Stimulated activated naive CD8-positive, alpha-beta T cell treated with anti-CD3 and anti-CD28 coated beads, Interleukin-15, Interleukin-2, amounts not matched to agents 100 ng/mL and 50 ng/mL, for 24 hours (primary cell): ENCODE measurements at regions not wholly inside any gene's neighbourhood (a gene's known extent, or its start where the extent isn't known, plus 50 kb on each side); places are given as distances from the start of the nearest gene placed in this dataset.
"Not testable (repeated sequence)": the region's sequence is repeated elsewhere in the genome, so short reads cannot be mapped to it uniquely, and the experiment has no call there.

Source experiments
- H3K27ac Mint-ChIP-seq: one replicate; pipeline ENCODE4 v1.8.0; 2021; ENCODE audit warnings: mild to moderate bottlenecking, mixed read lengths
- H3K27me3 Mint-ChIP-seq: one replicate; pipeline ENCODE4 v1.8.0; 2021; ENCODE audit warnings: mixed read lengths
- H3K36me3 Mint-ChIP-seq: one replicate; pipeline ENCODE4 v1.8.0; 2021; ENCODE audit warnings: low read depth, mixed read lengths
- H3K4me1 Mint-ChIP-seq: one replicate; pipeline ENCODE4 v1.8.0; 2021; ENCODE audit warnings: low read depth, mixed read lengths
- H3K4me3 Mint-ChIP-seq: one replicate; pipeline ENCODE4 v1.8.0; 2021; ENCODE audit warnings: mild to moderate bottlenecking, mixed read lengths
- H3K9me3 Mint-ChIP-seq: one replicate; pipeline ENCODE4 v1.8.0; 2021; ENCODE audit warnings: mixed read lengths

DNA sequence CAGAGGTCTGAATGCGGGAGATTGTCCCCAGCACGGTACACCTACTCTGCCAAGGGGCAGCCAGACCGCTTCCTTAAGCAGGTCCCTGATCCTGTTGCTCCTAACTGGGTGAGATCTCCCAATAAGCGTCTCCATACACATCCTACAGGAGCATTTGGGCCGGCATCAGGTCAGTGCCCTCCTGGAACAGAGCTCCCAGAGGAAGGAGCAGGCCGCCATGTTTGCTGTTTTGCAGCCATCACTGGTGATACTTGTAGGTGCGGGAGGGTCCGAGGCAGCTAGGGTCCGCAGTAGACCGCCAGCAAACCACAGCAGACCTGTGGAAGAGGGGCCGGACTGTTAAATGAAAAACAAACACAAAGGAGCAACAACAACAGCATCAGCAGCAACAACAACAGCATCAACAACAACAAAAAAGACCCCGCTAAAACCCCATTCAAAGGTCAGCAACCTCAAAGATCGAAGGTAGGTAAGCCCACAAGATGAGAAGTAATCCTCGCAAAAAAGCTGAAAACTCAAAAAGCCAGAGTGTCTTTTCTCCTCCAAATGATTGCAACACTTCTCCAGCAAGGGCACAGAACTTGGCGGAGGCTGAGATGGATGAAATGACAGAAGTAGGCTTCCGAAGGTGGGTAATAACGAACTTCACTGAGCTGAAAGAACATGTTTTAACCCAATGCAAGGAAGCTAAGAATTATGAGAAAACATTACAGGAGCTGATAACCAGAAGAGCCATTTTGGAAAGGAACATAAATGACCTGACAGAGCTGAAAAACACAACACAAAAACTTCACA lies 79.0 kb upstream of the CDH7 start:
- Mint-ChIP-seq H3K4me3 (no peak overlapping the region), H3K4me1 (no peaks in the 10 kb centered on the region), H3K9me3 (peaks cover 21% of the 10 kb centered on the region), H3K36me3 (no peaks in the 10 kb centered on the region), H3K27me3 (no peaks in the 10 kb centered on the region), H3K27ac (no peak overlapping the region)

GRCh38 chr18:65670145-65670544 lies 80.7 kb upstream of the CDH7 start:
- H3K27ac Mint-ChIP-seq, H3K27me3 Mint-ChIP-seq, H3K4me1 Mint-ChIP-seq, H3K4me3 Mint-ChIP-seq, H3K36me3 Mint-ChIP-seq: not testable (repeated sequence)
- H3K9me3 Mint-ChIP-seq: peaks cover 21% of the 10 kb centered on the region

- no peaks in the 10 kb centered on the region for H3K36me3 Mint-ChIP-seq
- no peaks in the 10 kb centered on the region for H3K4me1 Mint-ChIP-seq
- H3K9me3 Mint-ChIP-seq: peaks cover 9% of the 10 kb centered on the region
- no peak overlapping the region for H3K27ac Mint-ChIP-seq
- no peak overlapping the region for H3K4me3 Mint-ChIP-seq
- no peaks in the 10 kb centered on the region for H3K27me3 Mint-ChIP-seq
These were observed 89.4 kb upstream of the CDH7 start for GRCh38 chr18:65661391-65661790.

DNA sequence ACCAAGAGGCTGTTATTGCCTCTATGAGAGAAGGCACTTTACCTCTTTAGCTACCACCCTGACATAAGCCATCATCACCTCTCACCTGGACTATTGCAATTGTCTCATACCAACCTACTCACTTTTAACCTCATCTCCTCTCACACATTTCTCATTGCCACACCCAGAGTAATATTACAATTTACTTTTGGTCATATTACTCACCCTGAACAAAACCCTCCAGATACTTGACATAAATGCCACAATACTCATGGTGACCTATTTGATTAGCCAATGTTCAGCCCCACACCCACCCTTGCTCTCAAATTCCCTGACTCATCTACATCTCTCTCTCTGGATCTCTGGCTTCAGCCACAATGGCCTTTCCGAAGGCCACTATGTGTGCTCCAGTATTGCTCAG lies 90.9 kb upstream of the CDH7 start:
- Mint-ChIP-seq H3K27ac (no peak overlapping the region), H3K27me3 (no peaks in the 10 kb centered on the region), H3K4me1 (no peaks in the 10 kb centered on the region), H3K9me3 (peaks cover 9% of the 10 kb centered on the region), H3K4me3 (no peak overlapping the region), H3K36me3 (no peaks in the 10 kb centered on the region)

GRCh38 chr18:65659312-65659711 lies 91.5 kb upstream of the CDH7 start:
- Mint-ChIP-seq H3K9me3 (peaks cover 9% of the 10 kb centered on the region), H3K4me1 (no peaks in the 10 kb centered on the region), H3K36me3 (no peaks in the 10 kb centered on the region), H3K4me3 (no peak overlapping the region), H3K27me3 (no peaks in the 10 kb centered on the region), H3K27ac (no peak overlapping the region)

GRCh38 chr18:65651192-65651591 lies 99.6 kb upstream of the CDH7 start:
- Mint-ChIP-seq H3K9me3 (no peaks in the 10 kb centered on the region), H3K36me3 (no peaks in the 10 kb centered on the region), H3K27ac (no peak overlapping the region), H3K4me1 (no peaks in the 10 kb centered on the region), H3K4me3 (no peak overlapping the region), H3K27me3 (no peaks in the 10 kb centered on the region)

- H3K27ac Mint-ChIP-seq: no peak overlapping the region
- no peaks in the 10 kb centered on the region for H3K27me3 Mint-ChIP-seq
- no peaks in the 10 kb centered on the region for H3K36me3 Mint-ChIP-seq
- no peak overlapping the region for H3K4me3 Mint-ChIP-seq
- H3K9me3 Mint-ChIP-seq: no peaks in the 10 kb centered on the region
- no peaks in the 10 kb centered on the region for H3K4me1 Mint-ChIP-seq
These were observed 118.6 kb upstream of the CDH7 start for GRCh38 chr18:65632236-65632635.

DNA sequence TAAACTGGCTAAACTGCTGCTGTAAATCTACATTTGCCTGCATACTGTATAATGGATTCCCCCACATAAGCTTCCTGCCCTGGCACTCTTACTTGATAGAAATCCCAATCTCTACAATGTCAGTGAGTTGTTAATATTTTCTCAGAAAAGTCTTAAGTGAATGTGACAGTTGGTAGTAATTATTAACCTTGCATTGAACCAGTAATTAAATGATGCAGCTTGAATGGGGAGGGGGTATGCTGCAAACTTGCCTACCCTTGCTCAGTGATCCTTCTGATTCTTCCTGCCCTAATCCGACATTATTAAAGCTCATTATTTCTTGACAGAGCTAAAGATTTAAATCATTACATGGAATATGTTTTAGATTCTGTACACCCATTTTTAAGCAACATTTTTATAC lies 119.0 kb upstream of the CDH7 start:
- Mint-ChIP-seq H3K9me3 (no peaks in the 10 kb centered on the region), H3K4me3 (no peak overlapping the region), H3K36me3 (no peaks in the 10 kb centered on the region), H3K27me3 (no peaks in the 10 kb centered on the region), H3K27ac (no peak overlapping the region), H3K4me1 (no peaks in the 10 kb centered on the region)

GRCh38 chr18:65628390-65628789 lies 122.4 kb upstream of the CDH7 start:
- no peaks in the 10 kb centered on the region for H3K9me3 Mint-ChIP-seq
- H3K4me1 Mint-ChIP-seq: no peaks in the 10 kb centered on the region
- no peaks in the 10 kb centered on the region for H3K27me3 Mint-ChIP-seq
- no peak overlapping the region for H3K27ac Mint-ChIP-seq
- no peaks in the 10 kb centered on the region for H3K36me3 Mint-ChIP-seq
- no peak overlapping the region for H3K4me3 Mint-ChIP-seq

GRCh38 chr18:65623676-65624075 lies 127.1 kb upstream of the CDH7 start:
- Mint-ChIP-seq H3K36me3 (no peaks in the 10 kb centered on the region), H3K27ac (no peak overlapping the region), H3K4me1 (no peaks in the 10 kb centered on the region), H3K4me3 (no peak overlapping the region), H3K9me3 (peaks cover 5% of the 10 kb centered on the region), H3K27me3 (no peaks in the 10 kb centered on the region)

DNA sequence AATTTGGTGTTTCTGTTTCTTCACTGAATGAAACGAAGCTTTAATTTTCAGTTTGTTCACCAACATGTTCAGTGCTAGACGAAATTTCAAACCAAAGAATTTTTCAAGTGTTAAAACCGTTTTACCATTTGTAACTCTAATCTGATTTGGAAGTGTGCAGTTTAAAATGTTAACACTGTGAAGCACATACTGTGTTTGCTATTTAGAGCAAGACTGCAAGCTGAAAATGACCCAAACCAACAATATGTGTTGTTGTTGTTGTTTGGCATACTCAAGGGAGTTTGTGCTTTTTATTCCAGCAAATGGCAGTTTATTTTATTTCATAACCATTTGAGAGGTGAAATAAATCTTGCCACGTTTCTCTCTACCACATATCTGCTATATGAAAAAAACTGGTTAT lies 128.4 kb upstream of the CDH7 start:
- no peaks in the 10 kb centered on the region for H3K36me3 Mint-ChIP-seq
- peaks cover 13% of the 10 kb centered on the region for H3K9me3 Mint-ChIP-seq
- H3K4me1 Mint-ChIP-seq: no peaks in the 10 kb centered on the region
- no peak overlapping the region for H3K27ac Mint-ChIP-seq
- no peak overlapping the region for H3K4me3 Mint-ChIP-seq
- no peaks in the 10 kb centered on the region for H3K27me3 Mint-ChIP-seq

DNA sequence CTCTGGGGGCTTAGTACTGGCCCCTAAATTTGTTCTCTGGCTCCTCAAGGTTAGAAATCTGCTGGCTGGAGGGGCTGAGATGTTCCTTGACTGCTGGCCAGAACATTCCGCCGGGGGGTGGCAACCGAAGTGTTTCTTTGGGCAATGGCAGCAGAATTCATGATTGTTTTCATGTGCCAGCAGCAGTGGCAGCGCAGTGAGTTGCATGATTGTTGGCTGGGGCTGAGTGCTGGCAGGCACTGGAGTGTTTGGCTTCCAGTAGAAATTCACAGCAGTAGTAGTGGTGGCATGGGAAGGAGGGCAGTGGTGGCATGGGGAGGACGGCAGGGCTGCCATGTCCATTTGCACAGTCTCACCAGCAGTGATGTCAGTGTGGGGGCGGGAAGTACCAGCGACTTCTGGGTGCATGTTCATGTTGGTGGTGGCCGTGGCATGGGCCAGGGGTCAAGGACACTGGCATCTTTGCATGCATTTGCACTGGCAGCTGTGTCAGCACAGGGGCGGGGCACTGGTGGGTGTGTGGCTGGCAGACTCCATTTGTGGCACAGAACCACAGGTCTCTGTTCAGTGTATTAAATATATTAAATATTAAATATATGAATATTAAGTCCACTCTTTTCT lies 130.6 kb upstream of the CDH7 start:
- H3K27ac Mint-ChIP-seq: no peak overlapping the region
- no peaks in the 10 kb centered on the region for H3K36me3 Mint-ChIP-seq
- no peak overlapping the region for H3K4me3 Mint-ChIP-seq
- no peaks in the 10 kb centered on the region for H3K27me3 Mint-ChIP-seq
- peaks cover 16% of the 10 kb centered on the region for H3K9me3 Mint-ChIP-seq
- no peaks in the 10 kb centered on the region for H3K4me1 Mint-ChIP-seq

DNA sequence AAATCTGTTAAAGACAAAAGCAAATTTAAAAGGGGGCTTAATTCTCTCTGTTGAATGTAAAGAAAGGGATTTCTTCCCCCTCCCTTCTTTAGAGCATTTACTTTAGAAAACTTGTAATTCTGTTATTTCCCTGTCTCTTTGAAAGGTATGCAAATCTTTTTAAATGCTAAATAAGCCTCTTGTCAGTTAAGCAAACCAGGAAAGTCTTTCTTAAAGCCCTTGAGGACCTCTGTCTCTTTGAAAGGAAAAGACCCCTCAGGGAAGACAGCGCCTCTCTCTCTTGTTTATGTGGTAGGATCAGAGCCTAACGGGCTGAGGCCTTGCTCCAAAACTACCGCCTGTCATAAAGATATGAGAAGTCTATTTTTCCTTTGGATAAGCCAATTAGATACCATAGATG lies 139.9 kb upstream of the CDH7 start:
- H3K4me1 Mint-ChIP-seq: no peaks in the 10 kb centered on the region
- no peak overlapping the region for H3K4me3 Mint-ChIP-seq
- H3K27me3 Mint-ChIP-seq: no peaks in the 10 kb centered on the region
- H3K27ac Mint-ChIP-seq: no peak overlapping the region
- H3K36me3 Mint-ChIP-seq: no peaks in the 10 kb centered on the region
- H3K9me3 Mint-ChIP-seq: peaks cover 11% of the 10 kb centered on the region

- no peaks in the 10 kb centered on the region for H3K4me1 Mint-ChIP-seq
- no peaks in the 10 kb centered on the region for H3K27me3 Mint-ChIP-seq
- no peak overlapping the region for H3K27ac Mint-ChIP-seq
- H3K36me3 Mint-ChIP-seq: no peaks in the 10 kb centered on the region
- H3K4me3 Mint-ChIP-seq: no peak overlapping the region
- peaks cover 17% of the 10 kb centered on the region for H3K9me3 Mint-ChIP-seq
These were observed 142.3 kb upstream of the CDH7 start for GRCh38 chr18:65608471-65608870.

- Mint-ChIP-seq H3K27ac (no peak overlapping the region), H3K9me3 (peaks cover 20% of the 10 kb centered on the region), H3K36me3 (no peaks in the 10 kb centered on the region), H3K4me1 (no peaks in the 10 kb centered on the region), H3K27me3 (no peaks in the 10 kb centered on the region), H3K4me3 (no peak overlapping the region)
These were observed 143.7 kb upstream of the CDH7 start for GRCh38 chr18:65607161-65607560.
